ENCODE measurements at regions not wholly inside any gene's neighbourhood (a gene's known extent, or its start where the extent isn't known, plus 50 kb on each side); places are given as distances from the start of the nearest gene placed in this dataset.

- Histone ChIP-seq H3K79me2 (ENCODE audit: control insufficient read depth, insufficient read depth, low read length) (no peaks in the 10 kb centered on the region), H3K36me3 (ENCODE audit: control insufficient read depth in 2 of 2, extremely low read depth in 1 of 2, insufficient read depth in 2 of 2, low read length in 2 of 2) (no peaks in the 10 kb centered on the region), H3K4me1 (ENCODE audit: control insufficient read depth, extremely low read depth, insufficient read depth, low read length) (no peaks in the 10 kb centered on the region), H2AFZ (ENCODE audit: low read depth, low read length) (no peak overlapping the region), H3K9me1 (replicated peaks; ENCODE audit: control insufficient read depth, extremely low read depth, insufficient read depth, low read length) (no peaks in the 10 kb centered on the region), H3K4me2 (ENCODE audit: insufficient read depth, low read length) (no peak overlapping the region), H3K27ac (ENCODE audit: insufficient read depth, low read depth, low read length) (no peak overlapping the region), H3K9ac (replicated peaks; ENCODE audit: extremely low read depth, insufficient read depth, low read length) (no peak overlapping the region), H4K20me1 (replicated peaks; ENCODE audit: control insufficient read depth, extremely low read depth, insufficient read depth, low read length) (no peaks in the 10 kb centered on the region), H3K27me3 (ENCODE audit: control insufficient read depth in 2 of 2, insufficient read depth in 2 of 2, low read length in 2 of 2) (no peaks in the 10 kb centered on the region), H3K9me3 (replicated peaks; ENCODE audit: control insufficient read depth, insufficient read depth, low read length) (peaks cover 3% of the 10 kb centered on the region), H3K4me3 (replicated peaks in 1 of 3; ENCODE audit: insufficient read depth in 1 of 3, low read depth in 1 of 3, low read length in 3 of 3) (no peak overlapping the region)
- dilution Hi-C loops (cut with MboI; ENCODE audit: extremely low pct_ligation_motif_present, low sequenced_read_pairs): no loop called here
- no TSS peak for BruUV-seq (replicated peaks)
- intact Hi-C loops (cut with micrococcal nuclease): no loop called here
- no peak for DNase-seq (ENCODE audit: low read depth, low spot score)
- no peak for FAIRE-seq
- no peak for TF ChIP-seq POLR2AphosphoS5 (IDR thresholded peaks at IDR 0.05; ENCODE audit: insufficient read depth, low read depth, low read length)
- no peak for TF ChIP-seq POLR2A (IDR thresholded peaks at IDR 0.05; ENCODE audit: low read depth, low read length)
- TF ChIP-seq, protein P1, sequence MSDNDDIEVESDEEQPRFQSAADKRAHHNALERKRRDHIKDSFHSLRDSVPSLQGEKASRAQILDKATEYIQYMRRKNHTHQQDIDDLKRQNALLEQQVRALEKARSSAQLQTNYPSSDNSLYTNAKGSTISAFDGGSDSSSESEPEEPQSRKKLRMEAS (IDR thresholded peaks at IDR 0.05; ENCODE audit: insufficient read depth, insufficient read length): no peak
- no peak for TF ChIP-seq FOS (IDR thresholded peaks at IDR 0.05; ENCODE audit: borderline replicate concordance, insufficient read depth, low read length)
- no peak for TF ChIP-seq MYC (IDR thresholded peaks at IDR 0.05; ENCODE audit: low read depth, low read length)
- TF ChIP-seq JUN (IDR thresholded peaks at IDR 0.05; ENCODE audit: borderline replicate concordance, insufficient read depth, insufficient read length, low read depth): no peak
- no peak for TF ChIP-seq EZH2 (IDR thresholded peaks at IDR 0.05; ENCODE audit: borderline replicate concordance, low read depth, low read length, severe bottlenecking)
- TF ChIP-seq GATA2 (IDR thresholded peaks at IDR 0.05; ENCODE audit: insufficient read depth, insufficient read length, low read depth, low read length): no peak
- TF ChIP-seq, protein P2, sequence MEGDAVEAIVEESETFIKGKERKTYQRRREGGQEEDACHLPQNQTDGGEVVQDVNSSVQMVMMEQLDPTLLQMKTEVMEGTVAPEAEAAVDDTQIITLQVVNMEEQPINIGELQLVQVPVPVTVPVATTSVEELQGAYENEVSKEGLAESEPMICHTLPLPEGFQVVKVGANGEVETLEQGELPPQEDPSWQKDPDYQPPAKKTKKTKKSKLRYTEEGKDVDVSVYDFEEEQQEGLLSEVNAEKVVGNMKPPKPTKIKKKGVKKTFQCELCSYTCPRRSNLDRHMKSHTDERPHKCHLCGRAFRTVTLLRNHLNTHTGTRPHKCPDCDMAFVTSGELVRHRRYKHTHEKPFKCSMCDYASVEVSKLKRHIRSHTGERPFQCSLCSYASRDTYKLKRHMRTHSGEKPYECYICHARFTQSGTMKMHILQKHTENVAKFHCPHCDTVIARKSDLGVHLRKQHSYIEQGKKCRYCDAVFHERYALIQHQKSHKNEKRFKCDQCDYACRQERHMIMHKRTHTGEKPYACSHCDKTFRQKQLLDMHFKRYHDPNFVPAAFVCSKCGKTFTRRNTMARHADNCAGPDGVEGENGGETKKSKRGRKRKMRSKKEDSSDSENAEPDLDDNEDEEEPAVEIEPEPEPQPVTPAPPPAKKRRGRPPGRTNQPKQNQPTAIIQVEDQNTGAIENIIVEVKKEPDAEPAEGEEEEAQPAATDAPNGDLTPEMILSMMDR (IDR thresholded peaks at IDR 0.05; ENCODE audit: extremely low read depth in 1 of 2, insufficient read depth in 1 of 2, low read depth in 1 of 2, low read length in 2 of 2): no peak
- CTCF ChIA-PET: no interaction called here
- POLR2A ChIA-PET: no interaction called here
These were observed 344.1 kb upstream of the WWC1 start for GRCh38 chr5:167947306-167947705.

Data from endothelial cell of umbilical vein (primary cell).